Gastroesophageal sphincter (tissue), 3 donors: ENCODE measurements at regions not wholly inside any gene's neighbourhood (a gene's known extent, or its start where the extent isn't known, plus 50 kb on each side); places are given as distances from the start of the nearest gene placed in this dataset.

ENCODE experiments used
- EP300 ChIP-seq: sonication (generic); formaldehyde crosslinking; IDR thresholded peaks from one replicate; pipeline ENCODE4 v1.6.1; 2017; ENCODE audit warnings: antibody characterized with exemption, mild to moderate bottlenecking
- POLR2A ChIP-seq, 2 donors: fragments of 450-650 bp; IDR thresholded peaks; one replicate each; pipeline ENCODE4 v1.6.1; 2017; ENCODE audit warnings: antibody characterized with exemption in 2 of 2, mild to moderate bottlenecking in 2 of 2, moderate library complexity in 1 of 2
- POLR2AphosphoS5 ChIP-seq: sonication (generic); formaldehyde crosslinking; IDR thresholded peaks from one replicate; pipeline ENCODE4 v1.6.1; 2017; ENCODE audit warnings: antibody characterized with exemption
- TF ChIP-seq, protein P1 (sequence below), 4 experiments: fragments of 200-600 bp in 2 of 4; fragments of 450-650 bp in 2 of 4; sonication (generic) in 1 of 4; IDR thresholded peaks; one replicate each; pipeline ENCODE4 v1.5.1; 2017 to 2019; ENCODE audit warnings: antibody characterized with exemption in 4 of 4, mild to moderate bottlenecking in 2 of 4, moderate library complexity in 2 of 4

DNA sequence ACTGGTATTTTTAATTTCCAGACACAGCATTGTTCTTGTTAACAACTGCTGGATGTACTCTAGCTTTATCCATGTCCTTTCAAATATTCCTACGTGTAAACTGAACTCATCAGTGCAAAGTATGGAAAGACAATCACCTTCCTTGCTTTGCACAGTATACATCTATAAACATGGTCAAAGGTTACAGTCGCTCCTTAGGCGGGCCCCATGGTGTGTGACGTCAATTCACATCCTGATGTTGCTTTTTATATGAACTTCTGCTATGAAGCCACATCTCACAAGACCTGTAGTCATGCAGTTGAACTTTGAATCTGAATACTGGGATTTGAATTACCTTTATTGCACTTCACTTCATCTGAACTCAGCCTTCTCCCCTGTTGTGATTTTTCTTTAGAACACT is 447.6 kb upstream of the PSMD7 start:
- TF ChIP-seq, protein P1, sequence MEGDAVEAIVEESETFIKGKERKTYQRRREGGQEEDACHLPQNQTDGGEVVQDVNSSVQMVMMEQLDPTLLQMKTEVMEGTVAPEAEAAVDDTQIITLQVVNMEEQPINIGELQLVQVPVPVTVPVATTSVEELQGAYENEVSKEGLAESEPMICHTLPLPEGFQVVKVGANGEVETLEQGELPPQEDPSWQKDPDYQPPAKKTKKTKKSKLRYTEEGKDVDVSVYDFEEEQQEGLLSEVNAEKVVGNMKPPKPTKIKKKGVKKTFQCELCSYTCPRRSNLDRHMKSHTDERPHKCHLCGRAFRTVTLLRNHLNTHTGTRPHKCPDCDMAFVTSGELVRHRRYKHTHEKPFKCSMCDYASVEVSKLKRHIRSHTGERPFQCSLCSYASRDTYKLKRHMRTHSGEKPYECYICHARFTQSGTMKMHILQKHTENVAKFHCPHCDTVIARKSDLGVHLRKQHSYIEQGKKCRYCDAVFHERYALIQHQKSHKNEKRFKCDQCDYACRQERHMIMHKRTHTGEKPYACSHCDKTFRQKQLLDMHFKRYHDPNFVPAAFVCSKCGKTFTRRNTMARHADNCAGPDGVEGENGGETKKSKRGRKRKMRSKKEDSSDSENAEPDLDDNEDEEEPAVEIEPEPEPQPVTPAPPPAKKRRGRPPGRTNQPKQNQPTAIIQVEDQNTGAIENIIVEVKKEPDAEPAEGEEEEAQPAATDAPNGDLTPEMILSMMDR (IDR thresholded peaks at IDR 0.05): no peak
- no peak for TF ChIP-seq EP300
- no peak for TF ChIP-seq POLR2AphosphoS5
- TF ChIP-seq POLR2A (IDR thresholded peaks at IDR 0.05): no peak
